NCI-H2107 treated with DMSO at 0.1 percent for 48 hours (cell line): ENCODE measurements at regions not wholly inside any gene's neighbourhood (a gene's known extent, or its start where the extent isn't known, plus 50 kb on each side); places are given as distances from the start of the nearest gene placed in this dataset.

Experiments
- DNase-seq: peaks from one replicate; lab custom pipeline; 2025; ENCODE audit not compliant: unreplicated experiment; lab: John Stamatoyannopoulos, UW

DNA sequence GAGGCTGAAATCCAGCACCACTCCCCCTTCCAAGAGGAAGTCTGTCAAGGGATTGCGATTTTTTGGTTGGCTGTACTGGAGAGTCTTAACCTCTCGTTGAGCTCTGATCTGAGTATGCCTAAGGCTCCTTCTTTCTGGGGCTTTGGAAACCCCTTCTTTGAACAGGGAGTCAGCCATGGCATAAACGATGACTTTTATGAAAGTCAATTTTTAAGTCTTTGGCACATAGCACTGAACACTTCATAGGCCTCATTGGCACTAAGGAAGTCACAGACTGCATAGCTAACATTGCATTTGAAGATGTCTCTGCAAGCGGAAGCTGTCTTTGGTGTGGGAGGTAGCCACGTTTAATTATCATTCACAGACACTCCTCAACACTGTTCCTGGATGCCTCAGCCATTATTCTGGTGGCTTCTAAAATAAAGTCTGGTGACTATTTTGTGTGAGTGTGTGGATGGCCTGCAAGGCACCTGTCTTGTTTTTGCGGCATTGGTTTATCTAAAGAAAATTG lies 148.2 kb upstream of the NCK2 start:
- DNase-seq, result no peak

DNA sequence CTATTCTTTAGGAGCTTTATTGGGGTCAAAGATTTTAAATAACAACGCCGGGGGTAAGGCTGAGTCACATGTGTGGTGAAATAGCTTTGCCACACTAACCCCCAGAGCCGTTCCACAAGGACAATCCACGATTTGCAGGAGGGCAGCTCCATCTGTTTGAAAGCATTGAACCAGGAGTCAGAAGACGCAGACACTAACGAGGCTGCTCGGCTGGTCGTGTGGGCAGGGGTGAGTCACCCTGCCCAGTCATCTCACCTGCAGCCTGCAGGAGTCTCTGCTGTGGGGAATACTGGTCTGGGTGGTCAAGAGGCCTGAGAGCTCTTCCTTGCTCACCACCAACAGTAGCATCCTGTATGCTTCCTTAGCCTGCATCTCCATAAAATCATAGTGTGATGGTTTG lies 149.2 kb upstream of the NCK2 start:
- no peak for DNase-seq

DNA sequence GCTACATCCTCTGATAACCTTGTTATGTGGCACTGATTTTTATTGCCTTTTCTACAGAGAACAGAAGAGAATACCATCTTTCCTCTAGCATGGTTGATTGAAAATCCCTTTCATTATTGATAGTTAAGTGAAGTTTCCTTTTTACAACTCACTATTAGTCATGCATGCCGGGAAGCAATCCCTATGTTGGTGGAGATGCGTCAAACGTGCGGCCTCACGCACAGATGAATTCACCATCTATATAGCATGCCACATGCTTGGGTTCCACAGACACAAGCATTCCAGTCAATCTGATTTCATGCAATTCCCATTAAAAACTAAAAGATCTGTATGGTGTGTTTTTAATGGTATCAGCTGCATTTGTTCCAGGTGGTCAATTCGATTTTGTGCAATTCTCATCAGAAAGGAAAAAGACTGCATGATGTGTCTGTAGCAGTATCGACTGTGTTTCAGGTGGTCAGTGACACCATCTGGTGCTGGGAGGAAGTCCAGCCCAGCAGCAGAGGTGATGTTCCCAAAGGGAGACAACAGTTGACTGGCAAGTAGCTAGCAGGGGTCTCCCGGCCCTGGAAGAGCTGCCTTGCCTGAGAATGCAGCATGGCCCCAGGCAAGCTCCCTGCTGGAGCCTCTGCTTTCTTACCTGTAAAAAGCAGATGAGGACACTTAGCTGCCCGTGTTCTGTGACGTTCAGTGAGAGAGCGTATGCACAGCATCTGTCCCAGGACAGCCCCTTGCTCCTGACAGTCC lies 151.3 kb upstream of the NCK2 start:
- DNase-seq, result no peak

DNA sequence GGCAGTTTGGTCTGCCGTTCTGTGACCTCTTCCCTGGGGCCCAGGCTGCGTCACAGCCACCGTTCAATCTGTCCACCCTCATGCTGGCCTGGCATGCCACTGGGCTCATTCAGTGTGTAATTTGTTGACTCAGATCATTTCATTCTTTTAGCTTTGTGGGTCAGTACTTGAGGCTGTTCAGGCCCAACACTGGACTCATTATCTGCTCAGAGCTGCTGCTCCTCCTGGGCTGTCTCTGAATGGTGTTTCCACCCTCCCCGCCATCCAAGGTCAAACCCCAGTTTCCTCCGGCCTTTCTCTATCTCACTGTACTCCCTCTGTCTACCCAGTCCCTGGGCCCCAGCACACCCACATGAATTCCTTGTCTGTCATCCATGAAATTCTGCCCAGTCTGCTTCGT lies 152.4 kb upstream of the NCK2 start:
- DNase-seq, result no peak

DNA sequence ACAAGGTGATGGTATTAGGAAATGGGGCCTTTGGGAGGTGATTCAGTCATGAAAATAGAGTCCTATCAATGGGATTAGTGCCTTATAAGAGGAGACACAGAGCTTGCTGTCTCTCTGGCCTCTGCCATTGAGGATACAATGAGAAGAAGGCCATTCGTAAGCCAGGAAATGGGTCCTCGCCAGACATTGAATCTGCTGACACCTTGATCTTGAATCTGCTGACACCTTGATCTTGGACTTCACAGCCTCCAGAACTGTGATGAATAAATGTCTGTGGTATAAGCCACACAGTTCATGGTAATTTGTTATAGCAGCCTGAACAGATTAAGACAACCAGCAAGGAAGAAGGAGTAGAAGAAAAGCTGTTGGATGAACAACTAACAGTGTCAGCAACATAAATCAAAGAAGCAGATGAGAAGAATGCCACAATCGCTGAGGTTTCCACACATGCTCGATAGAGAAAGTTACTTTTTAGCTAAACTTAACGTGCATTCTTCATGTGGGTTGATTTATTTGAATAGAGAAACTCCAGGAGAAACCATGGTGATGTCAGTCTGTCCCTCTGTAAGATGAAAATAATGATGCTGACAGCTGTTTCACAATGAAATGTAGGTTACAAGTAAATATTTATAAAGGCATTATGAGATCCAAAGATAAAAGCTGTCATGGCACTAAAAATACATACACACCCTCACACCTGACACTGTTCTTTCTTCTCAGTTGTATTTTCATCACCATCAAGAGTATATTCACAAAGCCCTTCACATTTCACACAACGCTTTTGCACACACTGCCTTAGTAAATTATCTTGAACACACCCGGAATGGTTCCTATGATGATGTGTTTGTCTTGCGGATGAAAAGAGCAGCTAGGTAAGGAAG lies 153.7 kb upstream of the NCK2 start:
- DNase-seq, result no peak

DNA sequence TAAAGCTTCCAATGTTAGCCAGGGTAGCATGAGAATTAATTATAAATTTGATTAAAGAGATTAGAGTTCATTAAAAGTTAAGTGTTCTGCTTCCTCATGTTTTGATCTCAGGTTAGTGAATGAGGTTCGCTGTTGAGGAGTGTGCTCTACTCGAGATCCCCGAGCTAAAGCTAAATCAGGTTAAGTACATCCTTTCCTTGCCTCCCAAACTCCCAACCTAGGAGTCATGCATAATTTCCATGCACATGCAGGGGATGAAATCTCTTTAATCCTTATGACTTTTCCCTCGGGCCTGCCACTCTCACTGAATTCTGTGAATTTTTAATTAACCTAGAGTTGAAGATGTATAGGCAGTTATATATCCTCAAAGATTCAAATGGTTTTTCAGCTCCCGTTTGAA lies 156.1 kb upstream of the NCK2 start:
- no peak for DNase-seq

DNA sequence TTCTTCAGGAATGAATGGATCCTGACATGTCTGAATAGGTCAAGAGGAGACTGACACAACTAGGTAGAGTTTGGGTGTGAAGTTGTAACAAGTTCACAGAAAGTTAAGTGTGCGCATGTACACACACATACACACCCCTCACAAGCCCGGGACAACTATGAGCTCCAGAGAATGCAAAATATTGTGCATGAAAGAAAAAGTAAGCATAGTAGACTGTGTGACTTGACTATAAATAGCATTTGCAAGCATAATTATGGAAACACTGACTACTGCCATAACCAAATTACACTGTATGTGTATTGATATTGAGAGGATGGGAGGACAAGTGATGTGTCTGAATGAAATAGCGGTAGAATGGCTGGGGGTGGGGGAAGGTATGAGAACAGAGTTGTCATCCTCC lies 157.1 kb upstream of the NCK2 start:
- DNase-seq, result no peak

DNA sequence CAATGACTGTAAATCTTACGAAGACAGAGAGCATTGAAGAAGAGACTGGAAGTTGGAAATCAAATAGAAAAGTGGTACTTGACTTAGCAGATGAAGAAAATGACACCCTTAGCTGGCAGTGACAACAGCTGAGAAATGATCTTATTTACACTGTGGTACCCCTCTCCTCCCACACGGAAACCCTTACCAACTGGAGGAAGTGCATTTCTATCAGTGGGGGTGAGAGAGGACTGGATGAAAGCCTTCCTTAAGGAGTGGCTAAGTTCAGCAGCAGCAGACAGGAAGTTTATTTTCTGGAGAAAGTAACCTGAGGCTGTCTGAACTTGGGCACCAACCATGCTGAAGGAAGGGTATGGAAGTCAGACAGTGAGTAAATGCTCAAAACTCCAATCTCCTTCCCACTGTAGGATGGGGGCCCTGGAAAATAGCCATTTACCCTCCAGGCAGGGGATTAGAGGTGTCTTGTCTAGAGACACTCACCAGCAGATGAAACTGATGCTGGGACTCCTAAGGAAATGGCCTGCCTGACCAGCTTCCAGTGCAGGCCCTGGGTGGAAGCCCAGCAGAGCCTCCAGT lies 160.2 kb upstream of the NCK2 start:
- no peak for DNase-seq

DNA sequence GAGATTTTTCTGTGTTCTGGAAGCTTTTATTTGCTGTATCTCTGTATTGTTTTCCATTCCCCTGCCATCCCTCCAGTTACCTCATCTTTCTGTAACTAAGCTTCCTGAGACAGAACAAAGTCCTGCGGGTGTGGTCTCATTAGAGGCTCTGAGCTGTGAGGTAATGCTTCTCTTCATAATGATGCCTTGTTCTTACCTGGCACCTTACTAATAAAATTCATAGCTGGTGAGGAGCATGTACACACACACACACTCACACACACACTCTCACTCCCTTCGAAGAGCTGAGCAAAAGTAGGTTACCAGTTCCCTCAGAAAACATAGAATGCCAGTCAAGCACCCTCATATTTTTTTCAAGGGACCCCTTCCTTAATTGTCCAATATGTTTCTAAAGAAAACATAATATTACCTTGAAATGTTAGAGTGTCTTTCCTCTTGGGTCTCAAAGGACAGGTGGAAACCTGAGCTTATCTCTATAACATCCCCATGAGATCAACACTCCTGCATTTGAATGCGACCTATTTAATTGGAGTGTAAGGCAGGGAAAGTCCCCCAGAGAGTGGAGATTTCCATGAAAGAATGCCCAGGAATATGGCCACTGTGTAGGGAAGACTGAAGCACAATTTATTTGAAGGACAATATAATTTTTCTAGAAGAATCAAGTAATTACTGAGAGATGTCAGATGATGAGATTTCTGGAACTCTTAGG lies 161.6 kb upstream of the NCK2 start:
- peak; percentile 46 for DNase-seq

DNA sequence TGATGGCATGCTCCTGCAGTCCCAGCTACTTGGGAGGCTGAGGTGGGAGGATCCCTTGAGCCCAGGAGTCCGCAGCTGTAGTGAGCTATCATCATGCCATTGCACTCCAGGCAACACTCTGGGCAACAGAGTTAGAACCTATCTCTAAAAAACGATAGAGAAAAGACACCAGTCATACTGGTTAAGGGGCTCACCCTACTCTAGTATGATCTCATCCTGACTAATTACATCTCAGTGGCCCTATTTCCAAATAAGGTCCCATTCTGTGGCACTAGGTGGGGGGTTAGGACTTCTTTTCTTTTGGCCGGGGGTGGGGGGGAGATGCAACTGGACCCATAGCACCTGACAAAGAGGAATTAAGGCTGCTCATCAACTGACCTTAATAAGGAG lies 163.2 kb upstream of the NCK2 start:
- no peak for DNase-seq

DNA sequence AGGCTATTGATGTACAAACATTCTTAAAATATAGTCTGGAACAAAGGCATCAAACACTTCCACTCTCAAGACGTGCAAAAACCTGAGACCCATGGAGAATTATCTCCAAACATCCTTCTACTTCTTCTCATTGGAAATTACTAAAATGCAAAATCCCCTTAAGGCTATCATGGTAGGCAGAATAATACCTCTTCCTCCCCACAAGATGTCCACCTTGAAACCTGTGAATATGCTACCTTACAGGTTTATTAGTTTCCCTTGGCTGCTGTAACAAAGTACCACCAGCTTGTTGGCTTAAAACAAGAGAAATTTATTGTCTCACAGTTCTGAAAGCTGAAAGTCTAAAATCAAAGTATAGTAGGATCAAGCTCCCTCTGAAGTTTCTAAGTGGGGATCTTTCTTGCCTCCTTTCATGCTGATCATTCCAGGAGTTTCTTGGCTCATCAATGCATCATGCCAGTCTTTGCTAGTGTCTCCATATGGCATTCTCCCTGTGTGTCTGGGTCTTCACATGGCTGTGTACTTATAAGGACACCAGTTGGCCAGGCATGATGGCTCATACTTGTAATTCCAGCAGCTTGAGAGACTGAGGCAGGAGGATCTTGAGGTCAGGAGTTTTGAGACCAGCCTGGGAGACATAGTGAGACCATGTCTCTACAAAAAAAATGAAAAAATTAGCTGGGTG lies 163.7 kb upstream of the NCK2 start:
- DNase-seq, result no peak

DNA sequence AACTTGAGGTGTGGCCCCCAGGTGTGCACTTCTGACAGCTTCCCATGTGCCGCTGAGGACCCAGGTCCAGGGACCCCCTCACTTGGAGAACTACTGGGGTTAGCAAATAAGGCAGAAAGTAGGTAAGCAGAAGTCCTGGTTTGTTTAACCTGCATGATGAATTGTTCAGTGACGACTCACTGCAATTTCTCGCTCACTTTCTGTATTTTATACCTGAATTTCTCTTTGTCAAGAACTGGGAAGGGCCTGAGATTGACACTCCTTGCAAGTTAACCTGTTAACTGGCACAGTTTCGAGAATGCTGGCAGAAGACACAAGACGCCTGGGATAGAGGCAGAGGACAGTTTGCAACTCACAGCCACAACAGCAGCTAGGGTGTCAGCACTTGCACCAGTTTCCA lies 164.5 kb upstream of the NCK2 start:
- DNase-seq, result no peak

DNA sequence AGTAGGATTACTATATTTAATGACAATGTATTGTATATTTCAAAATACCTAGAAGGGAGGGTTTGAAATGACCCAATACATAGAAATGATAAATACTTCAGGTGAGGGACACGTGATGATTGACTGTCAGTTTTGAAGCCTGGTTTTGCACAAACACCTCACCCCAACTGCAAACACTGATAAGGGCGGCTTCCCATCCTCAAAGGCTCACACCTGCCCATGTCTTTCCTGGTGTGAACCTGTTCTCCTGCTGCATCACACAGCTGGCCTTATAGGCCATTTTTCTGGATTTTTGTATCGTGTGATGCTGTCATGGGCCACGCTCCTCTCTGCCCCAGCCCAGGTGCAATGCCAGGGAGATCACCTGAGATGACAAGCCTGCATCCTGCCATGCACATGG lies 166.5 kb upstream of the NCK2 start:
- DNase-seq, result no peak

DNA sequence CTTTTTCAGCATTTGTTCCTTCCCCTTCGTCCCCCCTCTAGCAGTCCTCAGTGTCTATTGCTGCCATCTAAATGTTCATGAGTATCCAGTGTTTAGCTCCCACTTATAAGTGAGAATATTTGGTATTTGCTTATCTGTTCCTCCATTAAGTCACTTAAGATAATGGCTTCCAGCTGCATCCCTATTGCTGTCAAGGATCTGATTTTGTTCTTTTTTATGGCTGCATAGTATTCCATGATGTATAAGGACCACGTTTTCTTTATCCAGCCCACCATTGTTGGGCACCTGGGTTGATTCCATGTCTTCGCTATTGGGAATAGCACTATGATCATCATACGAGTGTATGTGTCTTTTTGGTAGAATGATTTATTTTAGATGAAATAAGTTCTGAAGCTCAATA lies 166.9 kb upstream of the NCK2 start:
- DNase-seq, result no peak

DNA sequence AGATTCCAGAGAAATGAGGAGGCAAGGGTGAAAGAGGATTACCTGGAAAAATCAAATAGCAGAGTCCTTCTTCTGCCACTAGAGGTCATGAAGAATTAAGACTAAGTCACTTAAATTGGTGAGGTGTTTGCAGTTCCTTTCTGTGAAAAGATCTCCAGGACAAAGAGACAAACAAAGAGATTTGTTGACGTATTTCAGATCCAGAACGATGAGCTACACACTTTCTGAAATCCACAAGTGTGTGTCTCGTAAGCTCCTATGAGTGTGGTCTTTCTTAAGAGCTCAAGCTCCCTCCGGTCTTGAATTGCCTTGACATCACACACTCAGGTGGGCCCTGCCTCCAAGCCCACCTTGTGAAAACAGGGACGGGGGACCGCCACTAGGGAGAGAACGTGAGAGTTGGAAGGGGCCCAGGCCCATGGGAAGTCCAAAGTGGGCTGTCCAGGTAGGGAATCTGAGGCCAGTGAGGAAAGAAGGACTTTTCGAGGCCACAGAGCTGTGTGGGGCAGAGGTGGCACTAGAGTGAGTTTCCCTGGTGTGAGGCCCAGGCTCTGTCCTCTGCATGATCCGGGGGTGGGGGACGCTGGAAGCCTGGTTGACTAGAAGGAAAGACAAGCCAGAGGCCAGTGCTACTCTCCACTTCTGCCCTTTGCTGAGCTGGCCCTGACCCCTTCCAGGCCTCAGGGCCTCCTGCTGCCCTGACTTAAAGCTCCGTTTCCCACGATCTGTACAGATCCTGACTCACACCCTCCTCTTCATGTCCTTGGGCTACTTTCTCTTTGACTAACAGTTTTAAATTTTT lies 168.1 kb upstream of the NCK2 start:
- peak; percentile 76 for DNase-seq

DNA sequence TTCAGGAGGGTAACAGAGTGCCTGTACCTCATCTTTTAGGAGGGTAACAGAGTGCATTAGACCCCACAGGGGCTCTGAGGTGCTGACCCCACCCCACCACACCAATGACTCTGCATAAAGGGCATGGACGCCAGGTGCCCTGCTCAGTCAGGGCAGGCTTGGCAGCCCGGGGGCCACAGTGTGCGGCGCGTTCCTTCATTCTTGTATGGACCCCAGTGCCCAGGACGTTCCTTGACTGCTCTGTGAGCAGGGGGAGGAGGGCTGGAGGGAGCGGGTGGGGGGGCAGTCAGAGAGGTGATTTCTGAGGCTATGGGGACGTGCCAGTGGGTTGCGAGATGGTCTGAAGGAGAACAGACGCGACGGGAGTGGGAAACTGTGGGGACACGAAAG lies 168.7 kb upstream of the NCK2 start:
- no peak for DNase-seq

DNA sequence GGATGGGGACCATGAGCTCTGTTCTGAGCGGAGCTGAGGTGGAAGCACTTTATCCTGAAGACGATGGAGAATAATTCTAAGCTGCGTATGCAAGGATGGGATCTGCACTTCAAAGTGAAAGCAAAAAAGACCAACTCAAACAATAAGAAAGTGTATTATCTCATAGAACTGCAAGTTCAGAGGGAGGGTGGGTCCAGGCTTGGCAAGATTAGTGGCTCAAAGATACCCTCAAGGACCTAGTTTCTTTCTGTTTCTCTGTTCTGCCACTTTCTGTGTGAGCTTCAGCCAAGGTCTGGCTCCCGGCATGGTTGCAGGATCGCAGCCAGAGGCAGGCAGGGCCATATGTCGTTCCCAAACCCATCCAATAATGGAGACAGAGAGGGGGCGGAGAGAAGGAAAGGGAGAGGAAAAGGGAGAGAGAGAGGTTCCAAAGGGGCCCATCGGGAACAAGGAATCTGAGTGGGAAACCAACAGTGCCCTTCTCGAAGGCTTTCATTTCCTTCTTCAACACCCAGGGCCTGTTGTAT lies 169.2 kb upstream of the NCK2 start:
- no peak for DNase-seq

DNA sequence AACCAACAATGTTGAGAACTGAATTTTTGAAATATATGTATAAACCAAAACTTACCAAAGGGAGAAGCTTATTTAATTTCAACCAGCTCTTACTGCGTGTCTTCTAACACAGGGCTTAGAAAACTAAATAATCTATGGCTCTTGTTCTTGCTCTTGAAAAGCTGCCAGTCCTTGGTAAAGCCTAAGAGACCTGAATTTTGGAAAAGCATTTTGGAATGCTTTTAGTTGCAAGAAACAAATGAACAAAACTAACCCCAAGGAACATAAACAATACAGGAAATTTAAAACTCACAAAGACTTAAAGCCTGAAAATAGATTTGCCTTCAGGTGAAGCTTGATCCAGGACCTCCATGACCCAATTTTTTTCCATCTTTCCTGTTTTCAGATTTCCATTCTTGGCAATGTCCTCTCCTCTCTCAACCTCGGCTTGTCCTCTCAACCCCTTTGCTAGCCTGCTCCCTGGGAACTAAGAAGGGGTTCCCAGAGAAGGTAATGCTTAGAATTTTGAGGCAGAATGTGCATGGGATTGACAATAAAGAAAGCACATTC lies 169.8 kb upstream of the NCK2 start:
- DNase-seq, result no peak

DNA sequence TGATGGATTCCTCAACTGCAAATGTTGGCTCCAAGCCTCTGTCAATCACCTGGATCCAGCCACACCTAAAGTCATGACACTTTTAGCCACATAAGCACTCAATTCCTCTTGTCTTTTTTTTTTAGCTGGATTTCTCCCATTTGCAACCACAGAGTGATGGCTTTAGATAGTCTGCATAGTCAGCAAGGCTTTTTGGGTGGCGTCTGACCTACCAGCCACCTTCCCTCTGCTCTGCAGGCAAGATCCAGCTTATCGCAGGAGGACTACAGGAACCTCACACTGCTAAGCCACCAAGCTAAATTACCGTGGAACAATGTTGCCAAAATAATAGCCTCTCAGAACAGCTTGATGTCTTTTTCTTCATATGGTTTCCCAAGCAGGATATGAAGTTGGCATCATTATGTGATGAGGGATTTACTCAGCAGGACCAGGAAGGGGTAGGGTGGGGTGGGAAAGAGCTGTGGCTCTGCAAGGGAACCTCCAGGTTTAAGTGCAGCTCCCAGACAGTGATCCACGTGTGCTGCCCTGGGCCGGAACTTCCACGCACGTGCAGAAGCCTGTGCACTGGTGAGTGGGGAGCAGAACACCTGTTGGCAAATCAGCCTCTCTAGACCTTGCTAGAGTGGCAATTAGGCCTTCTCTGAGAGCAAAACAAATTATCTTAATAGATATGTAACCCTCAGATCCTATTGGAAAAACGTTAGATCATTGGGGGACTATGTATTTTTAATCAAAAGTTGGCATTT lies 170.6 kb upstream of the NCK2 start:
- peak; percentile 90 for DNase-seq
